K562 (cell line): ENCODE measurements at regions not wholly inside any gene's neighbourhood (a gene's known extent, or its start where the extent isn't known, plus 50 kb on each side); places are given as distances from the start of the nearest gene placed in this dataset.

Source experiments
- ATAC-seq: fragments of 200-7000 bp; cut with Tn5 transposase; 3 replicates; pipeline ENCODE4 v1.9.1; 2020; ENCODE audit warnings: moderate library complexity
- BruUV-seq: library from RNA; stranded (reverse); fragments of 400-500 nt; replicated peaks from 2 replicates; lab custom pipeline; 2021; lab: Mats Ljungman, UMichigan
- CTCF ChIA-PET: fragments of 300-600 bp; formaldehyde crosslinking; extraction: SDS; loops from one replicate; lab custom pipeline; 2021; ENCODE audit warnings: low intra/inter-chr PET ratio; lab: Yijun Ruan, JAX
- POLR2A ChIA-PET: fragments of 300-600, 350-650 bp; sonication (Branson Sonifier 250); formaldehyde crosslinking; extraction: SDS; loops from one replicate; lab custom pipeline; 2021; ENCODE audit warnings: antibody characterized with exemption, inconsistent platforms; lab: Yijun Ruan, JAX
- DNase-seq, 4 experiments: peaks; one replicate each; pipeline versions ENCODE4 v3.0.0 to v3.0.0-alpha.2; 2011 to 2018; ENCODE audit warnings: low spot score in 3 of 4, mixed read lengths in 3 of 4; ENCODE audit errors: extremely low read depth in 1 of 4
- FAIRE-seq: peaks from 2 replicates; lab custom pipeline; 2011; peaks lifted over from hg19 to GRCh38; lab: Jason Lieb, UNC
- H2AFZ ChIP-seq: 2 replicates; pipeline ENCODE4 v1.6.0; 2011; ENCODE audit warnings: low read depth, low read length, control low read depth, inconsistent platforms
- H3K27ac ChIP-seq: fragments of 200-600 bp; 3 replicates; pipeline ENCODE4 v1.8.0; 2011; ENCODE audit warnings: low read depth, mild to moderate bottlenecking, control low read depth, inconsistent platforms, low read length, moderate library complexity, mixed read lengths; ENCODE audit errors: extremely low read depth
- H3K27me3 ChIP-seq, 2 experiments: fragments of 300-600 bp in 1 of 2; 2 replicates in 1 of 2; 3 replicates in 1 of 2; pipeline versions ENCODE4 v1.6.0 to v1.8.0; 2011; ENCODE audit warnings: inconsistent platforms in 2 of 2, low read length in 2 of 2, mild to moderate bottlenecking in 1 of 2, mixed read lengths in 1 of 2, moderate library complexity in 1 of 2; ENCODE audit not compliant: control insufficient read depth in 2 of 2, insufficient read depth in 2 of 2
- H3K36me3 ChIP-seq: fragments of 300-600 bp; 3 replicates; pipeline ENCODE4 v1.8.0; 2011; ENCODE audit warnings: mild to moderate bottlenecking, low read length, inconsistent platforms; ENCODE audit not compliant: control insufficient read depth, insufficient read depth
- H3K4me1 ChIP-seq, 2 experiments: fragments of 200-600 bp in 1 of 2; replicated peaks in 1 of 2; 2 replicates in 1 of 2; 3 replicates in 1 of 2; pipeline versions ENCODE4 v1.5.1 to v1.8.0; 2011; ENCODE audit warnings: inconsistent platforms in 2 of 2, low read length in 2 of 2, mild to moderate bottlenecking in 1 of 2, mixed read lengths in 1 of 2, moderate library complexity in 1 of 2; ENCODE audit not compliant: control insufficient read depth in 2 of 2, insufficient read depth in 2 of 2
- H3K4me2 ChIP-seq: 2 replicates; pipeline ENCODE4 v1.6.1; 2011; ENCODE audit warnings: low read length, control low read depth, inconsistent platforms, mixed read lengths; ENCODE audit not compliant: insufficient read depth
- H3K4me3 ChIP-seq: fragments of 200-600 bp; sonication (generic), shearing (Covaris generic); 2 replicates; pipeline ENCODE4 v1.5.1; 2016; ENCODE audit warnings: control low read depth, inconsistent platforms
- H3K79me2 ChIP-seq: fragments of 200-600 bp; 3 replicates; pipeline ENCODE4 v1.8.0; 2011; ENCODE audit warnings: low read length, inconsistent platforms; ENCODE audit not compliant: control insufficient read depth, insufficient read depth
- H3K9ac ChIP-seq, 2 experiments: 2 replicates each; pipeline versions ENCODE4 v1.6.0 to v1.6.1; 2011; ENCODE audit warnings: low read depth in 2 of 2, low read length in 2 of 2, control low read depth in 1 of 2, inconsistent platforms in 1 of 2, mild to moderate bottlenecking in 1 of 2, mixed read lengths in 1 of 2; ENCODE audit not compliant: insufficient read depth in 1 of 2
- H3K9me1 ChIP-seq: one replicate; pipeline ENCODE4 v1.6.0; 2011; ENCODE audit warnings: inconsistent platforms, mild to moderate bottlenecking, low read length, moderate library complexity; ENCODE audit not compliant: control insufficient read depth, insufficient read depth
- H3K9me3 ChIP-seq: replicated peaks from 2 replicates; pipeline ENCODE4 v1.5.1; 2011; ENCODE audit warnings: low read depth, low read length, inconsistent platforms; ENCODE audit not compliant: control insufficient read depth, insufficient read depth
- H4K20me1 ChIP-seq: replicated peaks from 2 replicates; pipeline ENCODE4 v1.6.1; 2011; ENCODE audit warnings: low read length, inconsistent platforms, mixed read lengths; ENCODE audit not compliant: control insufficient read depth, insufficient read depth
- BHLHE40 ChIP-seq: IDR thresholded peaks from 2 replicates; pipeline ENCODE4 v1.6.1; 2011; ENCODE audit warnings: low read length, improper control_type of control experiment
- EP400 ChIP-seq: fragments of 450-650 bp; IDR thresholded peaks from 2 replicates; pipeline ENCODE4 v1.6.1; 2017; ENCODE audit warnings: antibody characterized with exemption, mild to moderate bottlenecking, moderate library complexity
- GTF3C2 ChIP-seq: IDR thresholded peaks from 3 replicates; pipeline ENCODE4 v1.6.1; 2011; ENCODE audit warnings: borderline replicate concordance, mild to moderate bottlenecking, moderate library complexity; ENCODE audit not compliant: insufficient read length; ENCODE audit errors: extremely low read depth
- HDAC2 ChIP-seq: fragments of 450-650 bp; IDR thresholded peaks from 2 replicates; pipeline ENCODE4 v1.6.1; 2016; ENCODE audit warnings: mild to moderate bottlenecking
- MTA1 ChIP-seq: fragments of 450-650 bp; IDR thresholded peaks from 2 replicates; pipeline ENCODE4 v1.6.1; 2017; ENCODE audit warnings: borderline replicate concordance
- MTA3 ChIP-seq: fragments of 450-650 bp; formaldehyde crosslinking; IDR thresholded peaks from 2 replicates; pipeline ENCODE4 v1.6.1; 2017; ENCODE audit warnings: mild to moderate bottlenecking, borderline replicate concordance
- PTBP1 ChIP-seq: fragments of 200-400 bp; formaldehyde crosslinking; IDR thresholded peaks from 2 replicates; pipeline ENCODE4 v1.6.1; 2017; ENCODE audit warnings: low read depth, low read length
- RBM14 ChIP-seq: fragments of 200-400 bp; formaldehyde crosslinking; IDR thresholded peaks from 2 replicates; pipeline ENCODE4 v1.6.1; 2018; ENCODE audit warnings: low read depth, mild to moderate bottlenecking, low read length, moderate library complexity, borderline replicate concordance; ENCODE audit not compliant: insufficient read depth
- RBM25 ChIP-seq: fragments of 200-400 bp; formaldehyde crosslinking; IDR thresholded peaks from 2 replicates; pipeline ENCODE4 v1.6.1; 2018; ENCODE audit warnings: low read length, low read depth, moderate library complexity; ENCODE audit not compliant: severe bottlenecking
- RCOR1 ChIP-seq, 2 experiments: IDR thresholded peaks; 2 replicates each; pipeline ENCODE4 v1.6.1; 2012; ENCODE audit warnings: low read depth in 2 of 2, low read length in 2 of 2, borderline replicate concordance in 1 of 2, improper control_type of control experiment in 1 of 2
- SAP30 ChIP-seq: fragments of 200-600 bp; sonication (generic); IDR thresholded peaks from 2 replicates; pipeline ENCODE4 v1.6.1; 2012; ENCODE audit warnings: borderline replicate concordance, low read depth, mild to moderate bottlenecking, moderate library complexity, low read length, control low read depth, inconsistent platforms; ENCODE audit not compliant: insufficient read depth, poor library complexity, severe bottlenecking
- SRSF7 ChIP-seq: fragments of 200-400 bp; formaldehyde crosslinking; optimal IDR thresholded peaks from 2 replicates; pipeline ENCODE3; 2017; ENCODE audit warnings: mild to moderate bottlenecking, low read depth, low read length
- SUPT5H ChIP-seq: fragments of 450-650 bp; IDR thresholded peaks from 2 replicates; pipeline ENCODE4 v1.6.1; 2016
- TFAM ChIP-seq: fragments of 250-450 bp; sonication (Bioruptor Pico); conservative IDR thresholded peaks from 2 replicates; pipeline ENCODE4 v1.5.0; 2021; ENCODE audit warnings: mild to moderate bottlenecking, moderate library complexity
- U2AF1 ChIP-seq: fragments of 200-400 bp; formaldehyde crosslinking; optimal IDR thresholded peaks from 2 replicates; pipeline ENCODE3; 2017; ENCODE audit warnings: mild to moderate bottlenecking, low read depth, low read length, moderate library complexity
- USF1 ChIP-seq: sonication (generic); formaldehyde crosslinking; IDR thresholded peaks from 2 replicates; pipeline ENCODE4 v1.9.0; 2022; ENCODE audit warnings: mild to moderate bottlenecking, missing genetic modification reagents
- ZFP1 ChIP-seq: fragments of 450-650 bp; formaldehyde crosslinking; IDR thresholded peaks from 2 replicates; pipeline ENCODE4 v1.4.0; 2020; ENCODE audit warnings: mild to moderate bottlenecking, mixed read lengths
- ZNF277 ChIP-seq: fragments of 250-450 bp; sonication (Bioruptor Pico); IDR thresholded peaks from 2 replicates; pipeline ENCODE4 v1.8.0; 2022; ENCODE audit warnings: inconsistent platforms, mild to moderate bottlenecking, moderate library complexity, borderline replicate concordance
- WGBS: fragments of 100-300 bp; shearing (Covaris generic); methylation state at CpG from one replicate; pipeline ENCODE4 v1.1.6; 2016; ENCODE audit warnings: low coverage, mixed read lengths; ENCODE audit not compliant: insufficient coverage; ENCODE audit errors: missing lambda C conversion rate; 5-methylcytosine and 5-hydroxymethylcytosine counted together
- in situ Hi-C: fragments of 300-500 bp; cut with MboI; formaldehyde crosslinking; loops from 4 replicates; pipeline ENCODE4 v1.15.0; 2018; ENCODE audit warnings: inconsistent platforms, mixed read lengths
- intact Hi-C: fragments of 100-400 bp; cut with micrococcal nuclease; formaldehyde crosslinking; loops from 2 replicates; pipeline ENCODE4 v1.14.2; 2022

- TF ChIP-seq SAP30 (no peak), TFAM (CRISPR knock-in tag) (no peak), U2AF1 (no peak), RCOR1 (IDR thresholded peaks at IDR 0.05; ENCODE audit: borderline replicate concordance in 1 of 2, low read depth in 2 of 2, low read length in 2 of 2) (no peak), MTA1 (no peak)
These were observed 59.7 kb upstream of the CHST1 start (continued) for GRCh38 chr11:45725121-45725520.

- H3K9ac ChIP-seq: no peak overlapping the region
- FAIRE-seq (no peak), ATAC-seq (no peak), DNase-seq (no peak)
- no peaks in the 10 kb centered on the region for H3K36me3 ChIP-seq
- no peaks in the 10 kb centered on the region for H3K4me1 ChIP-seq
- H4K20me1 ChIP-seq: no peaks in the 10 kb centered on the region; the same call in 1 of the 2 replicates
- H3K27me3 ChIP-seq: peaks cover 3 to 20% of the 10 kb centered on the region in 2 experiments; a peak in 4 of 5 replicates
- no peaks in the 10 kb centered on the region for H3K9me1 ChIP-seq
- ChIA-PET POLR2A (interaction anchor here (0.7 kb wide), 2 partner anchors 12 to 20 kb away, joined by 3 to 4 read pairs; no protein-coding TSS in a partner anchor), CTCF (no interaction called here)
- no TSS peak for BruUV-seq
- no peak overlapping the region for H3K4me3 ChIP-seq
- H3K27ac ChIP-seq: no peak overlapping the region
- intact Hi-C loops (no loop called here), in situ Hi-C loops (no loop called here)
- H3K9me3 ChIP-seq: no peaks in the 10 kb centered on the region
- WGBS: 0% methylated on average over 3 of the region's 3 CpGs
- H2AFZ ChIP-seq: no peak overlapping the region
- no peak overlapping the region for H3K4me2 ChIP-seq
- H3K79me2 ChIP-seq: no peaks in the 10 kb centered on the region
- TF ChIP-seq EP400 (no peak), ZFP1 (CRISPR knock-in tag) (no peak), RBM14 (no peak), SUPT5H (no peak), PTBP1 (no peak), MTA3 (no peak), GTF3C2 (no peak), BHLHE40 (no peak), SRSF7 (no peak), RBM25 (no peak), HDAC2 (no peak), ZNF277 (CRISPR knock-in tag) (no peak), USF1 (CRISPR knock-in tag) (no peak)
These were observed 58.7 kb upstream of the CHST1 start for GRCh38 chr11:45724153-45724552.
